Adrenal gland (tissue), 9 donors: ENCODE measurements at regions not wholly inside any gene's neighbourhood (a gene's known extent, or its start where the extent isn't known, plus 50 kb on each side); places are given as distances from the start of the nearest gene placed in this dataset.

Experiments
- DNase-seq, 7 donors: peaks; one replicate each; pipeline ENCODE4 v3.0.0-alpha.2; 2019 to 2020
- H3K27ac ChIP-seq, 5 donors: fragments of 200-600 bp; sonication (generic) in 4 of 5; 1 replicate in 3 of 5; 2 replicates in 2 of 5; pipeline versions ENCODE4 v1.5.1 to v1.8.0; 2016 to 2020; ENCODE audit warnings: mild to moderate bottlenecking in 1 of 5
- H3K27me3 ChIP-seq: fragments of 200-600 bp; 2 replicates; pipeline ENCODE4 v1.8.0; 2021
- H3K36me3 ChIP-seq, 2 donors: fragments of 200-600 bp; replicated peaks in 1 of 2; 1 replicate in 1 of 2; 2 replicates in 1 of 2; pipeline versions ENCODE4 v1.5.1 to v1.8.0; 2018 to 2022
- H3K4me1 ChIP-seq, 2 donors: fragments of 200-600 bp; replicated peaks in 1 of 2; 1 replicate in 1 of 2; 2 replicates in 1 of 2; pipeline versions ENCODE4 v1.5.1 to v1.8.0; 2018 to 2021
- H3K4me3 ChIP-seq, 4 donors: fragments of 200-600 bp; sonication (generic) in 3 of 4; one replicate each; pipeline ENCODE4 v1.5.1; 2016 to 2018
- H3K9me3 ChIP-seq, 3 donors: fragments of 200-600 bp; sonication (generic) in 1 of 3; replicated peaks in 1 of 3; 1 replicate in 2 of 3; 2 replicates in 1 of 3; pipeline versions ENCODE4 v1.5.1 to v1.8.0; 2016 to 2021
- CTCF ChIP-seq, 6 experiments: fragments of 450-650 bp in 4 of 6; fragments of 200-600 bp in 2 of 6; sonication (generic) in 1 of 6; IDR thresholded peaks; 1 replicate in 5 of 6; 2 replicates in 1 of 6; pipeline versions ENCODE4 v1.5.1 to v1.8.0; 2016 to 2021; ENCODE audit warnings: antibody characterized with exemption in 6 of 6, mild to moderate bottlenecking in 2 of 6, moderate library complexity in 1 of 6
- POLR2A ChIP-seq, 2 donors: fragments of 450-650 bp; IDR thresholded peaks; one replicate each; pipeline ENCODE4 v1.6.1; 2017; ENCODE audit warnings: antibody characterized with exemption in 2 of 2, mild to moderate bottlenecking in 2 of 2, moderate library complexity in 1 of 2
- WGBS, 4 donors: extraction: QIAGEN DNeasy Blood & Tissue Kit in 2 of 4; methylation state at CpG; one replicate each; pipeline versions ENCODE4 v1.1.5 to v1.1.7; 2013 to 2017; 5-methylcytosine and 5-hydroxymethylcytosine counted together
- intact Hi-C, 2 donors: fragments of 100-400 bp; cut with DNase I; formaldehyde crosslinking; loops; one replicate each; pipeline versions ENCODE4 v1.14.1 to v1.15.0; 2022 to 2023
- donor health status: healthy with polysubstance abuse.
- donor health status: Bipolar disorder and iron deficiency.
- donor health status: DM: yes; HTN: yes; CAD: no.
- donor health status: DM: no; HTN: no; CAD: no.
- donor health status: DM: no; HTN: no; CAD: no.

DNA sequence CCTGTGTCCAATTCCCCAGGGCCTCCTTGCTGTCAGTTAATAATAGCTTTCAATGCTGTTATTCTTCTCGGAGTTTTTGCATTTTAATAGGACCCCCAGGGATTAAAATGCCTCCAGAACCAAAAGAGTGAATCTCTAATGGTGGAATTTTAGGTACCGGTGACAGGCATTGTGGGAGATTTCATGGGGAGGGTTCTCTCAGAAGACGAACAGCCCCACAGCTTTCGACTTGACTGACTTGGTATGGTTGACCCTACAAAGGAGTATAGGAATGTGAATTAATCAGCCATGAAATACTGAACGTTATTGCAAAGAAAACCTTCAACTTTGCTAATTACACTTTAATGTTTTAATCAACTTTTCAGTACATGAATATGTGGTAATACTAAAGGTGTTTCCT is 206.3 kb upstream of the FZD8 start:
- Histone ChIP-seq H3K4me3 (no peak overlapping the region), H3K4me1 (no peaks in the 10 kb centered on the region), H3K27ac (no peak overlapping the region), H3K9me3 (no peaks in the 10 kb centered on the region), H3K36me3 (no peaks in the 10 kb centered on the region), H3K27me3 (no peaks in the 10 kb centered on the region)
- intact Hi-C loops, result no loop called here
- TF ChIP-seq CTCF (IDR thresholded peaks at IDR 0.05) (no peak), POLR2A (IDR thresholded peaks at IDR 0.05) (no peak)
- no peak for DNase-seq
- WGBS, 4 donors, result 58 to 65% (median 59%) methylated on average over 5 of the region's 5 CpGs

DNA sequence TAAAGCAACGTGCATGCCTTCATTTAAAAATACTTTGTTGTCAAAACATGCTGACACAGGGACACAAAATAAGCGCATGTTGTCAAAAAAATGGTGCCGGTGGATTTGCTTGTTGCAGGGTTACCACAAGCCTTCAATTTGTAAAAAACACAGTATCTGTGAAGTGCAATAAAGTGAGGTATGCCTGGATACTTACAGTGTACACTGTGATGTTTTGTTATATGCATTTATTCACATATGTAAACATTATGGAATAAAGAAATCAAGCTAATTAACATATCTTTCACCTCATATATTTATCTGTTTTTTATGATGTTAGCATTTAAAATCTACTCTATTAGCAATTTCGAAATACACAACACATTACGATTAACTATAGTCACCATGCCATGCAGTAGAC is 202.6 kb upstream of the FZD8 start:
- H3K36me3 ChIP-seq, result no peaks in the 10 kb centered on the region
- DNase-seq, result no peak
- H3K9me3 ChIP-seq, result no peaks in the 10 kb centered on the region
- H3K27ac ChIP-seq, result no peak overlapping the region
- intact Hi-C loops, result no loop called here
- H3K4me1 ChIP-seq, result no peaks in the 10 kb centered on the region
- no peaks in the 10 kb centered on the region for H3K27me3 ChIP-seq
- 81 to 87% (median 85%) methylated on average over 5 of the region's 5 CpGs for WGBS, 4 donors
- H3K4me3 ChIP-seq, result no peak overlapping the region
- no peak for TF ChIP-seq CTCF (IDR thresholded peaks at IDR 0.05)
- no peak for TF ChIP-seq POLR2A (IDR thresholded peaks at IDR 0.05)

- no peak overlapping the region for H3K27ac ChIP-seq
- peak; percentile 16 to 64 (median 28) for DNase-seq
- TF ChIP-seq POLR2A (IDR thresholded peaks at IDR 0.05) (no peak), CTCF (IDR thresholded peaks at IDR 0.05) (no peak)
- intact Hi-C loops, result no loop called here
- no peaks in the 10 kb centered on the region for H3K36me3 ChIP-seq
- WGBS, 4 donors, result 27 to 31% (median 30%) methylated on average over 10 to 13 of the region's 13 CpGs
- no peak overlapping the region for H3K4me3 ChIP-seq
- no peaks in the 10 kb centered on the region for H3K27me3 ChIP-seq
- H3K4me1 ChIP-seq, result no peaks in the 10 kb centered on the region
- H3K9me3 ChIP-seq, result no peaks in the 10 kb centered on the region
Observed at GRCh38 chr10:35843524-35844181, 201.6 kb upstream of the FZD8 start.

- Histone ChIP-seq H3K9me3 (no peaks in the 10 kb centered on the region), H3K4me1 (no peaks in the 10 kb centered on the region), H3K27me3 (no peaks in the 10 kb centered on the region), H3K4me3 (no peak overlapping the region), H3K36me3 (no peaks in the 10 kb centered on the region), H3K27ac (no peak overlapping the region)
- intact Hi-C loops, result no loop called here
- no peak for DNase-seq
- TF ChIP-seq CTCF (IDR thresholded peaks at IDR 0.05) (no peak), POLR2A (IDR thresholded peaks at IDR 0.05) (no peak)
- WGBS, 4 donors, result 54 to 79% (median 64%) methylated on average over 2 of the region's 2 CpGs
Observed at GRCh38 chr10:35838054-35838453, 196.0 kb upstream of the FZD8 start.
